HUDEP-2 (cell line): ENCODE measurements at regions not wholly inside any gene's neighbourhood (a gene's known extent, or its start where the extent isn't known, plus 50 kb on each side); places are given as distances from the start of the nearest gene placed in this dataset.
A peak's percentile ranks its signal among the peaks of the same experiment; 100 is the strongest.
"Not testable (repeated sequence)": the region's sequence is repeated elsewhere in the genome, so short reads cannot be mapped to it uniquely, and the experiment has no call there.

ENCODE experiments used
- DNase-seq, 76 experiments: peaks; one replicate each; lab custom pipeline; 2025; ENCODE audit not compliant: unreplicated experiment in 76 of 76; lab: John Stamatoyannopoulos, UW

DNA sequence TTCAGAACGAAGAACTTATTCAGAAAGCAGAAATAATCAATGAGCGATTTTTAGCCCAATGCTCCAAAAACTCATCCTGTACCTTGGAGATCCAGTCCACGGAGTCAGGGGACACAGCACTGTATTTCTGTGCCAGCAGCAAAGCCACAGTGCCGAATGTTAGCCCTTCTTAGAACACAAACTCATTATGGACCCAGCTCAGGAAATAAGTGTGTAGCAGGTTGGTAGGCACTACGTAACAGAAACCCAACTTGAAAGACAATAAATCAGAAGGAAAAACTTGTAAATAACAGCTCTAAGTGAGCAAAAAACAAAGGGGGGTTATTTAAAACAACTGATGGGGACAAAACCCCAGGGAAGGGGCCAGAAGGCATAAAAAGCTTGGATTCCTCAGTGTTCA lies 112.0 kb upstream of the PRSS1 start:
- DNase-seq: no peak

DNA sequence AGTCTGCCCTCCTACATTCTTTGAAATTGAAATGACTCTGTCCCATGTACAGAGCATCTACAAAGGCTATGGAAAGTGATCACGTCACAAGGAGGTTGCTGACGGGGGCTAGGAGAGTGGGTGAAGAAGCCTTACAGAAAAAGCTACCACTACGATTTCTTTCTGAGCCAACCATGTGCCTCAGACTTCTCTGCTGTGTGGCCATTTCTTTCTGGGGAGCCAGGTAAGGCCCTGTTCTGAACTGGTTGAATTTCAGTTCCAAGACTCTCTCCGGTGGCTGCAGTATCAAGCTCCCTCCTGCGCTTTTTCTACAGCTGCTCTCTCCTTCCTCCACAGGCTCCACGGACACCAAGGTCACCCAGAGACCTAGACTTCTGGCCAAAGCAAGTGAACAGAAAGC lies 112.5 kb upstream of the PRSS1 start:
- DNase-seq: no peak

DNA sequence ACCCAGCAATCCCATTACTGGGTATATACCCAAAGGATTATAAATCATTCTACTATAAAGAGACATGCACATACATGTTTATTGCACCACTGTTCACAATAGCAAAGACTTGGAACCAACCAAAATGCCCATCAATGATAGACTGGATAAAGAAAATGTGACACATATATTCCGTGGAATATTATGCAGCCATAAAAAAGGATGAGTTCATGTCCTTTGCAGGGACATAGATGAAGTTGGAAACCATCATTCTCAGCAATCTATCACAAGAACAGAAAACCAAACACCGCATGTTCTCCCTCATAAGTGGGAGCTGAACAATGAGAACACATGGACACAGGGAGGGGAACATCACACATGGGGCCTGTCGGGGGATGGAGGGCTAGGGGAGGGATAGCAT lies 113.2 kb upstream of the PRSS1 start:
- not testable (repeated sequence) for DNase-seq

GRCh38 chr7:142632271-142633134 lies 116.8 kb upstream of the PRSS1 start:
- DNase-seq: peak in 52 of 76 experiments; percentile 3 to 70 (median 30)

DNA sequence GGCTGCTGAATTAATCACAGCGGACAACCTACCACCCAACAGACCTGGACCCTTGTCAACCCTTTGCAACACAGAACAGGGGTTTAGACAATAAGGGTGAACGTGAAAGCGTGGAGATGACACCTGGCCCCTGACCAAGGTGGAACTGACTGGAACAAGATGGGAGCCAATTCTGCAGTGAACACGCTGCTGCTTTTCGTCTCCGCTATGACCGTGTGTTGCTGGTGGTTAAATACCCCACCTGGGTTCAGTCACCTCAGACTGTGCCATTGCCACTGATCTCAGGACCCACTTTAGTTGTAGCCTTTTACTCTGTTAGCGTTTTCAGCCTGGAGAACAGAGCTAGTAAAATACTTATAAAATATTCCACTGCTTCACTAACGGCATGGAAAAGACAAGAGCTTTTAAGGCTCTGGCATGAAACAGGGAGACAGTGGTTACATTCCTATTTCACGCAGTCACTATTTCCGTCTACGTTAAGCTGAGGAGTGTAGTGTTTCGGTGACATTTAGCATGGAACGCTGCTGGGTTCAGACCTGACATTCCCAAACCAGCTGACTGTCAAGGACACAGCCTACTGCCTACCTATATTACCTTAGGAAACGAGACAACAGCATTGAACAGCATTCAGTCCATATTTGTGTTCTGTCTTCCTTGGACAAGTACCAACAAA lies 119.5 kb upstream of the PRSS1 start:
- DNase-seq: no peak

DNA sequence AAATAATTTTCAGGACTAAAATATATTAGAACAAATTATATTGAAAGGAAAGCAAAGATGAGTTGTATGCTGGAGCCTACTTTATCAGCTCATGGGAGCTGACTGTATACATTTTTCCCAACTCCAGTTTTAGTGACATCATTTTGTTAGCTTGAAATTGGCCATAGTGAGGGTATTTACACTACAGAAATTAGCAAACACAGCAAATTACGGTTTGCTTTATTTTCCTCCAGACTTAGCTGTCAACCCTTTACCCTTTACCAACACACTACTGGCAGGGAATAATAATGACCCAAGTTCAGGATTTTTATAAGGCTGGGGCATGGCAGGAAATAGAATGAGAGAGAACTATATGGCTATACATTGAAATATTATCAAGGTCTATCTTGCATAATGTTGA lies 120.3 kb upstream of the PRSS1 start:
- DNase-seq: no peak

DNA sequence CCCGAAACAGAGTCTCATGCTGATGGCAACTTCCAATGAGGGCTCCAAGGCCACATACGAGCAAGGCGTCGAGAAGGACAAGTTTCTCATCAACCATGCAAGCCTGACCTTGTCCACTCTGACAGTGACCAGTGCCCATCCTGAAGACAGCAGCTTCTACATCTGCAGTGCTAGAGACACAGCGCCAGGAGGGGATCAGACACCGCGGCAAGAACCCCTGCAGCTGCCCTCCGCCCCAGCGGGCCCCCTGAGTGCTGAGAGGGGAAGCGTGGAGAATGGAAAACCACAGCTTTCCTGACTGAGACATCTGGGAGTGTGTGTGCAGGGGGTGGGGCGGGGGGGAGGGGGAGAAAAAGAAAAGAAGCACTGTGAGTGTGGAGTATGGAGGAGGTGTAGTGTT lies 122.0 kb upstream of the PRSS1 start:
- not testable (repeated sequence) for DNase-seq

DNA sequence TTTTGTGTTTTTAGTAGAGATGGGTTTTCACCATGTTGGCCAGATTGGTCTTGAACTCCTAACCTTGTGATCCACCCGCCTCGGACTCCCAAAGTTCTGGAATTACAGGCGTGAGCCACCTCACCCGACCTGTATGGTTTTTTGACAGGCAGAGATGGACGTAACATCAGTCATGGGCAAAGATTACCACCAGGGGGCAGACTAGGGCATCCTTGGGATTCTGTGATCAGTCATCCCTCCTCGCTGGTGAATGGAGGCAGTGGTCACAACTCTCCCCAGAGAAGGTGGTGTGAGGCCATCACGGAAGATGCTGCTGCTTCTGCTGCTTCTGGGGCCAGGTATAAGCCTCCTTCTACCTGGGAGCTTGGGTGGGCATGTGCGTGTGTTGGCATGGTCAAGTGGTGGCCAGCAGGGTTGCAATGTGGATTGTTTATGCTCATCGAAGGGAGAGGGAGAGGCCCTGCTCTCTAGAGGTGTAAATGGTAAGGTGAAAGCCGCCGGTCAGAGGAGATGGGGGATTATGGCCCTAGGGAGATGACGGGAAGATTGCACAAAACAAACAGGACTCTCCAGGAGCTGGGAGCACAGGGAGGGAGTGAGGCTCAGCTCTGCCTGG lies 122.7 kb upstream of the PRSS1 start:
- peak in 45 of 76 experiments; percentile 2 to 63 (median 38) for DNase-seq

GRCh38 chr7:142625216-142625615 lies 124.1 kb upstream of the PRSS1 start:
- not testable (repeated sequence) for DNase-seq

DNA sequence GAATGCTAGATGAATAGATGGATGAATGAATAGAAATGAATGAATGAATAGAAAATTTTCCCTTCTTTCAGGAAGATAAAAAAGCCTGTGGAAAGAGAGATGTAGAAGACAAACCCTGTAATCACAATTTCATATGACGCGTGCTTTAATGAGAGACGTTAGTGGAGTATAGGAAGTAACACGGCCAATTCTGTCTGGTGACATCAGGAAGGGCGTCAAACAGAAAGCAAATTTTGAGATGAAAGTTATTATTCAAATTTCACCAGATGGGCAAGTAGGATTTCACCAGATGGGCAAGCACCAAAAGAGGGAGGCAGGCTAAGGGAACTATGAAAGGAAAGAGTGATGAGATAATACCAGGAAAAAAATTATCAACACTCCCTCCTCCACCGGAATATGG lies 128.9 kb upstream of the PRSS1 start:
- no peak for DNase-seq

- no peak for DNase-seq
These were observed 130.5 kb upstream of the PRSS1 start for GRCh38 chr7:142618655-142619351.

GRCh38 chr7:142616842-142617241 lies 132.4 kb upstream of the PRSS1 start:
- DNase-seq: no peak

DNA sequence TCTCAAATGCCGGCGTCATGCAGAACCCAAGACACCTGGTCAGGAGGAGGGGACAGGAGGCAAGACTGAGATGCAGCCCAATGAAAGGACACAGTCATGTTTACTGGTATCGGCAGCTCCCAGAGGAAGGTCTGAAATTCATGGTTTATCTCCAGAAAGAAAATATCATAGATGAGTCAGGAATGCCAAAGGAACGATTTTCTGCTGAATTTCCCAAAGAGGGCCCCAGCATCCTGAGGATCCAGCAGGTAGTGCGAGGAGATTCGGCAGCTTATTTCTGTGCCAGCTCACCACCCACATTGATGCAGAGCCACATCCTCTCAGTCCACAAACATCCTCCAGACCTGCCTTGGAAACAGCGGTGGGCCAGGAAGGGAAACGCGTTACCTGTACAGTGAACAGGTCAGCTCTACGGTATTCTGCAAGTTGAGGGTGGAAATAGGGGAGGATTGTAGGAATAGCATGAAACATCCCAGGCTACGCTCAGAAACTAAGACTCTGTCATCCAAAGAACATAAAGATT lies 133.1 kb upstream of the PRSS1 start:
- no peak for DNase-seq

DNA sequence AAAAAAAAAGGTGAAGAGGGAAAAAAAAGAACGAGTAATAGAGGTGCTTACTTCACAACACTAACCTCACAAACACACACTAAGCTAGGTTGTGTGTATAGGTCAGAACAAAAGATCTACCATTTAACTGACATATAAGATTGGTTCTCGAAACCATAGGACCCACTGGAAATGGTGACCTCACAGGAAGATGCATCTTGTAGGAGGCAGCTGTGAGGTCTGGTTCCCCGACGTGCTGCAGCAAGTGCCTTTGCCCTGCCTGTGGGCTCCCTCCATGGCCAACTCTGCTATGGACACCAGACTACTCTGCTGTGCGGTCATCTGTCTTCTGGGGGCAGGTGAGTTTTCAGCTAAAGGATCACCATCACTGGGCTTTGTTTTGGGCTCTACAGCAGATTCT lies 133.8 kb upstream of the PRSS1 start:
- no peak for DNase-seq

DNA sequence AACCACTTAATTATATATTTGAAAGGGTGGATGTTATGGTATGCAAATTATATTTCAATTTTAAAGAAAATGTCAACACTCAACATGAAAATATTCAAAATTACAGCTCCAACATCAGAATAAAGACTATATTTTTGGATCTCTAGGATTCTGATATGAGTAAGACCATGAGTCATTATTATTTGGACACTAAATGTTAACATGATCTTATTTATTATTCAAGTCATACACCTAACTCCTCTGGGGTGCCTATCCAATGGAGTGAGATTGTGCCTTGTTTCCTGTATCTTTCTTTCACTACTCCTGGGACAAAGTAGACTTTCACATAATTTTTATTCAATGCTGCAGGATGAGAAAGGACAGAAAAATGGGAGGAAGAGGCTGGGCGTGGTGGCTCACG lies 135.2 kb upstream of the PRSS1 start:
- no peak for DNase-seq

GRCh38 chr7:142612237-142612881 lies 136.9 kb upstream of the PRSS1 start:
- DNase-seq: no peak

GRCh38 chr7:142611566-142612236 lies 137.6 kb upstream of the PRSS1 start:
- DNase-seq: peak in 5 of 76 experiments; percentile 4 to 37 (median 7)

DNA sequence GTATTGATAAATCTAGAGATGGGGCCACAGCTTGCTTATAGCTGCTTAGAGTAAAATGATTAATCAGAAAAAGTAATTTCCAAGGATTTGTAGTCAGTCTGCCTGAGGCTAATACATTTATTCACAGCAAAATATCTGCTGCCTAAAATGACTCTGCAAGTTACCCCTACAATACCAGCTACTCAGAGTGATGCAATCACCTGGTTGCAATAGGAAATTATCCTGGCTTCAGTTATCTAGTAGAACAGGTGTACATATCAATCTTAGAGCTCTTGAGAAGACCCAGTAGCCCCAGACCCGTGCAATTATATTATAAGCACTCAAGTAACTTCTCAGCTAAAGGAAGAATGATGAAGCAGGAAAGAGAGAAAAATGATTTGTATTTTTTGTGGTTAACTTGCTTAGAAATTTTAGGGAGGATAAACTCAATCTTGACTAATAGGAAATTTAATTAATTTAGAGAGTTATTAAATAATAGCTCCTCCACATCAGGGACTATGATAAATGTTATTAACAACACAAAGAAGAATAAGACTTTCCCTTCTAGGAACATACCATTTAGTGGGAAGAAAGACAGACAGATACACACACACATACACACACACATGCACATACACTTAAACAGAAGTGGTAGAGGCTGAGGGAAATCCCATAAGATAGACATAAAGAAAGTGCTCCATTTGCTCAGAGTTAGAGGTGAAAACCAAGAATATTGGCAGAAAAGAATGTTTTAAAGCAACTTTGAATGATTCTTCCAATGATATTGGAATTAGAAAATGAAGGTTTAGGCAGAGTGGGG lies 140.4 kb upstream of the PRSS1 start:
- DNase-seq: no peak

- no peak for DNase-seq
These were observed 141.9 kb upstream of the PRSS1 start for GRCh38 chr7:142607351-142607750.
